PFSK-1 (cell line): ENCODE measurements at regions not wholly inside any gene's neighbourhood (a gene's known extent, or its start where the extent isn't known, plus 50 kb on each side); places are given as distances from the start of the nearest gene placed in this dataset.

ENCODE experiments used
- POLR2AphosphoS5 ChIP-seq: IDR thresholded peaks from 2 replicates; pipeline ENCODE4 v1.6.1; 2012; ENCODE audit warnings: low read depth, mild to moderate bottlenecking, control low read depth, low read length, moderate library complexity
- REST ChIP-seq, 2 experiments: IDR thresholded peaks; 2 replicates each; pipeline versions ENCODE4 v1.6.1 to v1.8.0; 2011 to 2012; ENCODE audit warnings: low read depth in 2 of 2, low read length in 2 of 2, control low read depth in 1 of 2, inconsistent platforms in 1 of 2, mild to moderate bottlenecking in 1 of 2, moderate library complexity in 1 of 2; ENCODE audit not compliant: insufficient read depth in 1 of 2
- SIN3A ChIP-seq: IDR thresholded peaks from 2 replicates; pipeline ENCODE4 v1.6.1; 2012; ENCODE audit warnings: mild to moderate bottlenecking, low read length, moderate library complexity, borderline replicate concordance; ENCODE audit not compliant: insufficient read depth
- TAF1 ChIP-seq: IDR thresholded peaks from 2 replicates; pipeline ENCODE4 v1.6.1; 2012; ENCODE audit warnings: low read length, control low read depth, borderline replicate concordance; ENCODE audit not compliant: insufficient read depth

GRCh38 chr10:130772056-130772455 lies 539.5 kb downstream of the TCERG1L start:
- TF ChIP-seq TAF1, result no peak
- TF ChIP-seq POLR2AphosphoS5, result no peak
- TF ChIP-seq REST (IDR thresholded peaks at IDR 0.05; ENCODE audit: insufficient read depth in 1 of 2, low read depth in 2 of 2, low read length in 2 of 2), result no peak
- TF ChIP-seq SIN3A, result no peak
